ENCODE measurements at regions not wholly inside any gene's neighbourhood (a gene's known extent, or its start where the extent isn't known, plus 50 kb on each side); places are given as distances from the start of the nearest gene placed in this dataset.

- no peak for TF ChIP-seq CTCF (IDR thresholded peaks at IDR 0.05)
- TF ChIP-seq POLR2A (IDR thresholded peaks at IDR 0.05) = no peak
Measured at GRCh38 chr11:112336356-112336886, 75.8 kb upstream of the PLET1 start.

Measured in ovary (tissue), 3 donors.